Kidney epithelial cell (primary cell): ENCODE measurements at regions not wholly inside any gene's neighbourhood (a gene's known extent, or its start where the extent isn't known, plus 50 kb on each side); places are given as distances from the start of the nearest gene placed in this dataset.

Experiments
- DNase-seq: peaks from one replicate; pipeline ENCODE4 v3.0.0-alpha.2; 2010; ENCODE audit warnings: low read depth
- H3K27me3 ChIP-seq: 2 replicates; pipeline ENCODE4 v1.6.0; 2011; ENCODE audit warnings: low read length; ENCODE audit not compliant: control insufficient read depth, insufficient read depth
- H3K36me3 ChIP-seq: 2 replicates; pipeline ENCODE4 v1.5.1; 2011; ENCODE audit warnings: low read length; ENCODE audit not compliant: control insufficient read depth, insufficient read depth
- H3K4me3 ChIP-seq: 2 replicates; pipeline ENCODE4 v1.5.1; 2011; ENCODE audit warnings: low read depth, mild to moderate bottlenecking, control low read depth, low read length
- CTCF ChIP-seq: IDR thresholded peaks from 2 replicates; pipeline ENCODE4 v1.5.1; 2011; ENCODE audit warnings: mild to moderate bottlenecking, moderate library complexity, low read length, control low read depth, inconsistent platforms; ENCODE audit not compliant: insufficient read depth, poor library complexity, severe bottlenecking

DNA sequence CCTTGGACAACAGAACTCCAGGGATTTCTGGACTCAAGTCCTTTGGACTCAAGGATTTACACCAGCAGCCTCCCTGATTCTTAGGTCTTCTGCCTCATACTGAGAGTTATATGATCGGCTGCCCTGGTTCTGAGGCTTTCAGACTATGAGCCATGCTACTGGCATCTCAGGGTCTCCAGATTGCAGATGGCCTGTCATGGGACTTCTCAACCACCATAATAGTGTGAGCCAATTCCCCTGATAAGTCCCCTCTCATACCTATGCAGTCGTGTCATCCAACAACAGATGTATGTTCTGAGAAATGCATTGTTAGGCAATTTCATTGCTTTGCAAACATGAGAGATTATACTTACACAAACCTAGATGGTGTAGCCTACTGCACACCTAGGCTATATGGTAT lies 61.4 kb upstream of the MSTN start:
- Histone ChIP-seq H3K36me3 (no peaks in the 10 kb centered on the region), H3K27me3 (no peaks in the 10 kb centered on the region), H3K4me3 (no peak overlapping the region)
- TF ChIP-seq CTCF: no peak
- DNase-seq: no peak

- DNase-seq: no peak
- peak; percentile 31 for TF ChIP-seq CTCF
- no peaks in the 10 kb centered on the region for H3K27me3 ChIP-seq
Measured at GRCh38 chr2:190121971-190122370, 59.4 kb upstream of the MSTN start.

GRCh38 chr2:190121305-190121704 lies 58.8 kb upstream of the MSTN start:
- TF ChIP-seq CTCF: no peak
- Histone ChIP-seq H3K36me3 (no peaks in the 10 kb centered on the region), H3K4me3 (no peak overlapping the region), H3K27me3 (no peaks in the 10 kb centered on the region)
- no peak for DNase-seq

More at GRCh38 chr2:190121971-190122370, 59.4 kb upstream of the MSTN start:
- H3K36me3 ChIP-seq: no peaks in the 10 kb centered on the region
- H3K4me3 ChIP-seq: no peak overlapping the region

GRCh38 chr2:190119923-190120590 lies 57.5 kb upstream of the MSTN start:
- no peaks in the 10 kb centered on the region for H3K36me3 ChIP-seq
- H3K4me3 ChIP-seq: no peak overlapping the region
- no peak for TF ChIP-seq CTCF
- no peak for DNase-seq
- H3K27me3 ChIP-seq: no peaks in the 10 kb centered on the region

- no peak overlapping the region for H3K4me3 ChIP-seq
- TF ChIP-seq CTCF: no peak
- no peak for DNase-seq
- H3K36me3 ChIP-seq: no peaks in the 10 kb centered on the region
- no peaks in the 10 kb centered on the region for H3K27me3 ChIP-seq
Measured at GRCh38 chr2:190119257-190119656, 56.7 kb upstream of the MSTN start.

- H3K27me3 ChIP-seq: no peaks in the 10 kb centered on the region
- no peak for DNase-seq
- no peak for TF ChIP-seq CTCF
Measured at GRCh38 chr2:190117305-190117704, 54.8 kb upstream of the MSTN start.

More at GRCh38 chr2:190117305-190117704, 54.8 kb upstream of the MSTN start:
- H3K4me3 ChIP-seq: no peak overlapping the region
- H3K36me3 ChIP-seq: no peaks in the 10 kb centered on the region
